ENCODE measurements at regions not wholly inside any gene's neighbourhood (a gene's known extent, or its start where the extent isn't known, plus 50 kb on each side); places are given as distances from the start of the nearest gene placed in this dataset.
"Not testable (repeated sequence)": the region's sequence is repeated elsewhere in the genome, so short reads cannot be mapped to it uniquely, and the experiment has no call there.

DNA sequence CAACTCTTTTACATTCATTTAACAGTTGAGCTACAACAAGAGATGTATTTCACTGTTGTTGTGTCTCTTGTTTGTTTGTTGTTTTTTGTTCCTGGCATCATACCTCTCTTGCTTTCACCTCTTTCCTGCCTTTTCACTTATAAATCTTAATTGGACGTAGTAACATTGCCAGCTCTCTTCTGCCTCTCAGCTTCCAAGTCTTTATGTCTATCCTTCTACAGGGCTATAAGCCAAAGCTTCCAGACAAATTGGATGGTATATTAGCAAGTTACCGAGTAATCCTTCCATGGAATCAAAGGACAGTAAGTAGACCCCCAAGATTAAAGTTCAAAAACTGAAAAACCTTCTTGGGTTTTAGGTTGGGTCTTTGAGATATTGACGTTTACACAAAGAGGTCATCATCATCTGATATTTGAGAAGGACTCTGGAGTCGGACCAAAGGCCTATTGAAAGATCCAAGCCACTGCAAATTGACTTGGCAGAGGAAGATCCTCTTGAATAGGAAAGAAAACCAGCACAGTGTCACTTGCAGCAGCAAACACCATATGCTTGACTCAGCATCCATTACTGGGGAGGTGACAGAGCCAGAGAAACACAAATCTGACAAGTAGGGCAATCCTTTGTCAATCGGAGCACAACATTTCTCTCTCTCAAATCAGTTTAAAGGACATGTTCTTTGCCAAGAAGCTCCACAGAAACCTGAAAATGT is 648.5 kb upstream of the NR2F2 start:
- peak; percentile 45 for DNase-seq

DNA sequence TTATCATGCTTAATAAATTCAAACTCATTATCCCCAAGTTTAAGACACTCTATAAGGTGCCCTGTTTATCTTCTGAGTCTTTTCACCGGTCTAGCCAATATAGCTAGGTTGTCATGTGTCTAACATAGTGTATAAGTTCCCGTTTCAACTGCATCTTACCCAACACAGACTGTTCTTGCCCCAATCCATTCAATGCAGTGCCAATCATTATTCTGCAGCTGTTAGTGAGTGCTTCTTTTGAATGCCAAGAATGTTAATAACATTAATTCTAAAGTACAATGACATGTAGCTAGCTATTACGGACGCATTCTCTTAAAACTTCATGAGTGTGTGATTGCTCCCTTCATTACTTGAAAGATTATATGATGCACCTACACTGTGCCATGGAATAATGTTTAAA is 646.4 kb upstream of the NR2F2 start:
- no peak for DNase-seq

DNA sequence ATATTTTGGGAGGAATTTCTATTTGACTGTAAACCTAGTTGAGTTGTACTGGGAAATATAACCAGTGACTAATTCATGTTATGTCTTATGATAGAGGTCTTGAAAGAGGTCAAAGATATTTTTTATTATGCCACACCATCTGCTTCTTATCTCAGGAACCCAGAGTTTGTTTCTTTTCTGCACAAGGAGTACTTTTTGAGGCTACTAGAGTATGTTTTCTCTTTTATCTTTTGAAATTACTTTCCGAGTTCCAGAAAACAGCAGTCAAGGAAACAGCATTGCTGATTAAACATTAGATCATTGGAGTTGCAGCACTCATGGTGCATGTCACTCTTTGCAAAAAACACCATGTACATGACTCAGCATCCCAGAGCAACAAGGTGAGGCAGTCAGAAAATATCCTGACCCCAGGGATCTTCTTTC is 645.8 kb upstream of the NR2F2 start:
- no peak for DNase-seq

DNA sequence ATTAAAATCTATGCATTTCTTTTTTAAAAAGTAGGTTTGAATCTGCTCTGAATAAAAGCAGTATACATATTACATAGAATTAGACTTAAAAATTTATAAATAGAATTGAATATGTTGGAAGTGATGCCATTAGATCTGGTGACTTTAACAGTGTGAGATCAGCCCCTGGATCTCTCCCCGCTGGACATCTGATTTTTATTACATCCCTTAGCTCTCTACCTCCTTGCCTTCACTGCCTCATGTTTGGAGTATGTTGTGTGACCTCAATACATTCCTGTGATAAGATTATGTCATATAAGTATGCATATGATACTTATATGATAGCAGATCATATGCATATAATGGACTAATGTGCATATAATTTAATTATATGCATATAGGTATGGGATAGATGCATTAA is 643.4 kb upstream of the NR2F2 start:
- DNase-seq = no peak

DNA sequence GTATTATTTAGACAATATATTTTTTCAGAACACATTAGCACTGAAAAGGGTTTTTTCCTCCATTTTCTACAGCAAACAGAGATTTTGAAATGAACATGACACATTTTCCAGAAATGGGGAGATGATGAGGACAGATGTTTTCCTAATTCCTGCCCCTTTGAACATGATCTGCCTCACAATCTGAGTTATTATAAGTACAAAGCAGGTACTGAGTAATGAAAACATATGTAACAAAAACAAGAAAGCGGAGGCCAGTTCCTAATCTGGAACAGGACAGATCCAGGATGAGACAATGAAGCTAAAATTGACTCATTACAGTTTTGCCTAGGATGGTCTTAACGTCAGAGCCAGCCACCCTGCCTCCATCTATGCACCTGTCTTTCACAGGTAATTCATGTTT is 642.8 kb upstream of the NR2F2 start:
- no peak for DNase-seq

DNA sequence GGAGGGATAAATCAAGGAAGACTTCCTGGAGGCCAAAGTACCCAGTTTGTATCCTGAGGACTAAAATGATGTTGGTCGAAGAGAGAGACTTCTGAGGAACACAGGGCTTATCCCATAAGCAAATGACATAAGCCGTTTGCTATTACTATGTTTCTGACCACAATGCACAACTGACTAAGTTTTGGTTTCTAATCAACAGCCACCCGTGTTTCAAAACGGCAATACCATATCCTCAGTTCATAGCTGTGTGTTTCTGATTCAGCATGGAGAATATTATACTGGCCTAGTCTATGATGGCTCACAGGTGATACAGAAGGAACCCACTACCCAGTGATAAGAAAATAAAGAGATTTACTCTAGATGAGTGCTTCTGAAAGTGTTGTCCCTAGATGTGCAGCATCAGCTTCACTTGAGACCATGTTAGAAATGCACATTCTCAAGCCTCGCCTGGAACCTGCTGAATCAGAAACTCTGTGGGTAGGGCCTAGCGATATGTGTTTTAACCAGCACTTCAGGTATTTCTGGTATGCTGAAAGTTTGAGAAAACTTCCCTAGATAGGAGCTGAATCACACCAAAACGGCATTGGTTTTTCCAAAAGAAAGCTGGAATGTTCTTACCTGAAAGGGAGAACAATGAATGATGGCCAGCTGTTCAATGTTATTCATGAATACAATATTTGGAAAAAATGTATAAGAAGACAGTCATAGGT is 639.7 kb upstream of the NR2F2 start:
- DNase-seq = no peak

DNA sequence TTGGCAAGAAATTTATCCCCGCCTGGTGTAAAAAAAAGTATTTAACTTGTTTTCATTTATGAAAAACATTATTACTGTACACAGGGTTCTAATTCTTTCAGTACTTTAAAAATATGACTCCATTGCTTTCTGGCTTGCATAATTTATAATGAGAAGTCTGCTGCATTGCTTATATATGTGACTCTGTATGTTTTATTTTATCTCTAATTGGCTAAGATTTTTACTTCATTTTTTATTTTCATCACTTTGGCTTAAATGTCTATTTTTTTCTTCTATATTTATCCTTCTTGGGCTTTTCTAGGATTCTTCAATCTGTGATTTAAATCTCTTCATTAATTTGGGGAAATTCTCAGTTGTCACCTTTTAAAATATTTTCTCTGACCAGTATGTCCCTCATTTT is 636.6 kb upstream of the NR2F2 start:
- DNase-seq = no peak

DNA sequence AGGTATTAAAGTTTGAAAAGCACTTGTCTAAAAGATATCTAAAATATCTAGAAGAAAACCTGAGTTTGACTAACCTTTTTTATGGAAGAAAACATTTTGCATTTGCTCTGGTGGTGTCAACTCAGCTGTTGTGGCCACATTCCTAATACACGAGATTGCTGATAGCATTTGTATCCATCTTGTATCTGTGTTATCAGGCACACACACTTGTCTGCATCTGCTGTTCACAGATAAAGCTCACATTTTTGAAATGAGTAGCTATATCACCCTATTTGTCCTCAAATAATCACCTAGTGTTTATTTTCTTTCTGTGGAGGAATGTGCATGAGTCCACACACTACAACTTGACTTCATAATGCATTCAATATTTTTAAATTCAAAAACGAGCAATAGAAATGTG is 632.3 kb upstream of the NR2F2 start:
- no peak for DNase-seq

DNA sequence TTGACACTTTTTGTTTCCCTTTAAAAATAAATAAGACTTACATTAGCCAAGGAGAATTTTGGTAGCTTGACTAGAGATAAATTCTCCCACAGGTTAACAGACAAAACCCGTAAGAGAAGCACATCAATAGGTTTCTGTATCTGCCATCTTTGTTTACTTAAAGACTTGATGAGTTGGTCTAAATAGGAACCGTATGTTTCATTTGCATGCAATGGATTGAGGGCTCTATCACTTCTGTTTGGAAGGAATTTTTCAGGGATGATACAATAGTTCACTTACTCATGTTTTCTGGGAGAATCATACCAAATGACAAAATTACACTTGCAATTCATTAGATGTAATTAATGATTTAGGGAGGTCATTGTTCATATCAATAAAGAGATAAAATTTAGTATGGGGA is 631.5 kb upstream of the NR2F2 start:
- no peak for DNase-seq

DNA sequence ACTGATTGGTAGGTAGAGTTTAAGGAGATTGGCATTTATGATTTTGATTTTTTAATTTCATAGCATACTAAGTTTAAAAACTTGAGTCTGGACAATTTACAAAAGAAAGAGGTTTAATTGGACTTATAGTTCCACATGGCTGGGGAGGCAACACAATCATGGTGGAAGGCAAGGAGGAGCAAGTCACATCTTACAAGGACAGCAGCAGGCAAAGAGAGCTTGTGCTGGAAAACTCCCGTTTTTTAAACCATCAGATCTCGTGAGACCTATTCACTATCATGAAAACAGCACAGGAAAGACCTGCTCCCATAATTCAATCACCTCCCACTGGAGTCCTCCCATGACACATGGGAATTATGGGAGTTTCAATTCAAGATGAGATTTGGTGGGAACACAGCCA is 630.9 kb upstream of the NR2F2 start:
- DNase-seq = no peak

DNA sequence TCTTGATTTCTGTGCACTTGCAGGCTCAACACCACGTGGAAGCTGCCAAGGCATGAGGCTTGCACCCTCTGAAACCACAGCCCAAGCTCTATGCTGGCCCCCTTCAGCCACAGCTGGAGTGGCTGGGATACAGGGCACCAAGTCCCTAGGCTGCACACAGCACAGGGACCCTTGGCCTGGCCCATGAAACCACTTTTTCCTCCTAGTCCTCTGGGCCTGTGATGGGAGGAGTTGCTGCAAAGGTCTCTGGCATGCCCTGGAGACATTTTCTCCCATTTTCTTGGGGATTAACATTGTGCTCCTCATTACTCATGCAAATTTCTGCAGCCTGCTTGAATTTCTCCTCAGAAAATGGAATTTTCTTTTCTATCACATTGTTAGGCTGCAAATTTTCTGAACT is 629.8 kb upstream of the NR2F2 start:
- DNase-seq = not testable (repeated sequence)

DNA sequence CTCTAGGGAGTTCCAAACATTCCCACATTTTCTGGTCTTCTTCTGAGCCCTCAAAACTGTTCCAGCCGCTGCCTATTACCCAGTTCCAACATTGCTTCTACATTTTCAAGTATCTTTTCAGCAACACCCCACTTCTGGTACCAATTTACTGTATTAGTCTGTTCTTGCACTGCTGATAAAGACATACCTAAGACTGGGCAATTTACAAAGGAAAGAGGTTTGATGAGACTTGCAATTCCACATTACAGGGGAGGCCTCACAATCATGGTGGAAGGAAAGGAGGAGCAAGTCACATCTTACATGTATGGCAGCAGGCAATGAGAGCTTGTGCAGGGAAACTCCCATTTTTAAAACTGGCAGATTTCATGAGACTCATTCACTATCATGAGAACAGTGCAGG is 629.1 kb upstream of the NR2F2 start:
- no peak for DNase-seq

DNA sequence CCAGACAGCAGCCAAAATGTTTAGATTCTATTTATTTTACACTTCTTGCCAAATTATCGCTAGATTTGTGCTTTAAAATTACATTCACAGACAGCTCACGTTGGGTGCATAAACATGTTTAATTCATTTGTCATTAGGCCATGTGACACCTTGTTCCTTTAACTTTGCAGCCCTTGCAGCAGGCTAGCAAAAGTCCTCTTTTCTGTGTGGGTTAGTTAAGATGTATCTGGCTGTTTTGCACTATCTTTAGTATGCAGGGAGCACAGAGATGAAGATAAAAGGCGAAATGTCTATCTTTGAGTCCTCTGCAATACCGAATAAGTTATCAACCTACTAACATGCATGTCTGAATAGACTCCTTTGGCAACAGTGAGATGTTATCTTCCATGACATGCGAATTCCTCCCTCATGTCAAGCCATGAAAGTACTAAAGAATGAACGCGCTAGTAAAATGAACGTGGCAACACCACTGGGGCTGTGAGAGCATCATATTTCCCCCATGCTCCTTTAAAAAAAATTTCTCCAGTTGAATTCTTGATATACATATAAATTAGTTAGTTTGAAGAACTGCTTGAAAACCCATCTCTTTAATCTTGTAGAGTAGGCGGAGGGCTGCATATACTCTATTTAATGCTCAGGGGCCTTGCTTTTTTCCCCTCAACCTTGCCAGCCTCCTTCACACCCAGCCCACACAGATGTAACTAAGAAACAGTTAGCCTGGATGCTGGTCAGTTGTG is 620.4 kb upstream of the NR2F2 start:
- no peak for DNase-seq

DNA sequence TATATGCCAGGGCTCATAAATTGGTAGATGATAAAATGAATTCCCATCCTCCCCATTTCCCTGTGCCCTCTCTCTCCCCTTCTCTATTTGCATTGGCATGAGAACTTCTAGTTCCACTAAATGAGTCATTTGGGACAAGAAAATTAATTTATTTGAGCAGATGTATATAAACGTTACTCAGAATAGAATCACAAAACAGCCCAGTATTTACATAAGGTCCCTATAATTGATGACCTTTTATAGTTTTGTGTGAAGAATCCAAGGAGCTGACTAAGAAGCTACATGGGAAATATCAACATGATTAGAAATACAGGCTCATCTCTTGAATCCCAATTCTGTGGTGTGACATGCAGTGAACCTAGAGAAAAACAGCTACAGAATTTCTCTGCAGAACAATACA is 617.7 kb upstream of the NR2F2 start:
- DNase-seq = no peak

DNA sequence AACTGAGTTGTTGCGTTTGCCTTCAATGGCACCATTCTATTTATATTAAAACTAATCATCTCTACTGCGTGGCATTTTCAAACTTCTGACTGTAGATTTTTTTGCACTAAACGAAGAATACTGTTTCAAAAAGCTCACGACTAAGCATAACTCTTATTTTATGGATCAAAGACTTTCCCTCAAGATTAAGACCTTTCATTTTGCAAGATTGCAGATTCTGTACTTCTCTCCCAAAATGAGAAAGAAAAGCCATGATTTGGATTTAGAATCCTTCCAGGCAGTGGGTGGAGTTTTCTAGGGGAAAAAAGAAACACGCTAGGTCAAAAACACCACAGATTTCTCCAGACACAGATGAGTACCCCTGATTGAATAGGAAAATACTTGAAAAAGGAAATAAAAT is 617.2 kb upstream of the NR2F2 start:
- DNase-seq = no peak

DNA sequence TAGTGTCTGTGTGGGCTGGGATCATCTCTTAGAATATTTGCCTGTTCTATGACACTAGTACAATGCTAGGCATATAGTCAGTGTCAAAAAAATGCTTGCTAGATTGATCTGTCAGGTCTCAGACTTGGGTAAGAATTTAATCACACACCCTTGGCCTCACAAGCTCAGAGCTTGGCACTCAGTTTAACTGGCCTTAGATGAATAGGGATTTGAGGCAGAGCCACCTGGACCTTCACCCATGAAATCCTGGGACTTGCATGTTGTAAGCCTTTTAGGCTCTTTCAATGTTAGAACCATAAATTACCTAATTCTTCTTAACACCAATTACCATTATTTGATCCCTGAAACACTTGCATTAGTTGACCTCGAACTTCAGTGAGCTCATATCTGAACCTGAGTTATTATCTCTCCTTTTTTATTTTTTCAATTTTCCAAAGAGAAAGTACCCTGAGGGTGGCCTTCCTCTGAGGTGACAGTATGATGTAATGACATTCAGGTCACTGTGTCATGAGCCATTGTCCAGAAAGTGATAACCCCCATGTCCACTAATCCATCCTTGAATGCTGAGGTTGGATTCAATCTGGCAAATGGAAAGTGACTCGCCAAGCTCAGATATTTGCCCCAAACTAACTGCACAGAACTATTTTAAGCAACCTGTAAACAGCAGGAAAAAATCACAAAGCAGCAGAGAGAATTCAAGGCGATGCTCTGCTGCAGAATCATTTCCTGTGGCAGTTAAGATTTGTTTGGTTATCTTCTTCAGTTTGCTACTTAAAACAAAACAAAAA is 615.2 kb upstream of the NR2F2 start:
- DNase-seq = no peak

DNA sequence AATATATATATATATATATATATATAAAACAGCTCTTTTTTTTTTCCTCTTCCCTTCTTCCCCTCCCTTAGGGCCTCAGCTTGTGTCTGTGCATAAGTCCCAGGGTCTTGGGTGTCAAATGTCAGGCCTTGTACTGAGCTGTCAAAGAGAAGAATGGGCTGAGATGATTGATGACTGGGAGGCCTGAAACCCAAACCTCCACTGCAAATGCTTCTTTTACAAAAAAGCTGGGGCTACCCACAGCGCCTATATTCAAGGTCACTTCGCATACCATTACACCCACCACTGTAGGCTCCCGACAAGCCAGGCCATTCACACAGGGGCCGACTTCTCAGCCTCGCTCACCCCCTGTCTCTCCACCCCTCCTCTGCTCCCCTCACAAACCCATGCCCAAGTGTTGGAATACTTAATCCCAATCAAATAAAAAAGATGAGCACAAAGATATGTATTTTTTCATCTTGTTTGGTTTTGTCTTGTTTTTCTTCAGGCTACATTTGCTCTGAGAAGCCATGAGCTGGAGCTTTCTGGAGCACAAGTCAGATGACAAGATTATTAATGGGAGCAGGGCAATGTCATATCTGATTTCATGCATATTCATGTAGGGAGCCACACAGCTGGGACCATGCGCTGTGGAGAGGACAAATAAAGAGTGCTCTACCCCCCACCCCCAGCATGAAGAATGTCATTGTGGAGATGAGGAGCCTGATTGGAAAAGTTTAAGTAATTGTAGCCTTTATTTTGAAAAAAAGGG is 614.4 kb upstream of the NR2F2 start:
- no peak for DNase-seq

DNA sequence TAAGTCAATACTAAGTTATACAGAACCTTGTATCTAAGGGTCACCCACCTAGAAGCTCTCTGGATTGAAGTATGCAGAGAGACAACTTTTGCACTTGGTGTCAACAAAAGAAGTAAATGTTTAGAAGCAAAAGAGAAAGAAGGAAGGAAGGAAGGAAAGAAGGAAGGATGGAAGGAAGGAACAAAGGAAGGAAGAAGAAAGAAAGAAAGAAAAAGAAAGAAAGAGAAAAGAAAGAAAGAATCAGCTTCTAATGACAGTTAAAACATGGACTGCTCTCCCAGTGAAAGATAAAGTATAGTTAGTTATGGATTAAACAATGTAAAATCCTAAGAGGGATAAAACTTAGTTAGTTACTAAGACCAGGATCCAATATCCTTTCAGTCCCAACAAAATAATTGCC is 613.8 kb upstream of the NR2F2 start:
- DNase-seq = no peak

DNA sequence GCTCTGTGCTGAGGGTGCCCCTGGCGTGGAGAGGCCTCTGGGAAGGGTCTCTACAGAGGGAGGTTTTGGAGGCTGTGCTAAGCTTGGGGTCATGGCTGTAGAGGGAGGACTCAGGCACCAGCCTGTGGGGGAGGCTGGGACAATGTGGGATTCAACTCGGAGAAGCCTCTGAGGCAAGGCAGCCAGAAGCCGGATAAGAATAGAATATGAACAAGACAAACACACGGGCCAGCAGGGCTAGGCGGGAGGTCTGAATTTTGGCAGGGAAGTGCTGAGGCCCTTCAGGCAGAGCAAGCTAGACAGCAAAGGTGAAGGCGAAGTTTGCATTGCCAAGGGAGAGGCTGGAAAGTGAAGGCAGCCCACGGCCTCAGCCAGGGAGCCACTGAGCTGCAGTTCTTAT is 612.1 kb upstream of the NR2F2 start:
- no peak for DNase-seq

DNA sequence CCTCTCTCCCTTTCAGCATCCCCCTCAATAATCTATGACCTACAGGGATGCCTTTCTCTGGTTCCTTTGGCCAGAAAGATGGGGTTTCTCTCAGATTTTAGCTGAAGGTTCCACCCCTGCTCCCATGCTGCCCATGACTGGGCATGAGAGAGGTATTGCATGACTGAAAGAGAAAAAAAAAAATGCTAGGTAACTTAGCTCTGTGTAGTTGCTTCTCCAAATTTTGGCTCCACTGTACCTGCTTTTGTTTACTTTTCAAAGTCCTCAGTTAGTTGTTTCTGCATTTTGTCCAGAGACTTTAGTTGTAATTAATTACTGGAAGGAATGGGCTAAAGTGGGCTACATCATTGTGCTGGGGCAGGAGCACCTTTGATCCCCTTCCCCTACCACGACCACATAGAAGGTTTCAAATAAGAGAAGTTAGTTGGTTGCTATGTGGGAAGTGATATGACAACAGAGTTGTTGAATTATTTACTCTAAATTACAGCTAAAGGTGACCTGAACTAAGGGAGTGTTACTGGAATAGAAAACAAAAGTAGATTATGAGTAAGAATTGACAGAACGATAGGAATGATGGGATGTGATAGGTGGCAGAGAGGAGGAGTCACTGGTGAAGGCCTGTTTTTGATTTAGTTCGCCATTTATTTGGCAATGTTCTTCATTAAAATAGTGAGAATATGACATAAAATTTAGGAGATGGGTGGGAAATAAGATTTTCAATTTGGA is 605.4 kb upstream of the NR2F2 start:
- no peak for DNase-seq

DNA sequence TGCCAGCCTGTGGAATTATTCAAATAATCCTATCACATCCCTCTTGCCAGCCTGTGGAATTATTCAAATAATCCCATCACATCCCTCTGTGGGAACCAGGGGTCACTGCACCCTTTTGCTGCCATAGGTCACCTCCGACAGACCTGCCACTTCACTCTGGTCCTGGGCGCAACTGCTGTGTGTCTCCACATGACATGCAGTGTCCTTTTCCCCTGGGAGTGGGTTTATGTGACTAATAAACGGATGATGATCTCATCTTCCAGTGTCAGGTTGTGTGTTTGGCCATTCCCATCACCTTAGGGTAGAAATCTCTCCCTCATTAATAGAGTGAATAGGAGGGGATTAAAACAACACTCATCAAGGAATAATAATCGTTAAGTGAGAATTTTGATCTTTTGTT is 603.6 kb upstream of the NR2F2 start:
- DNase-seq = no peak

DNA sequence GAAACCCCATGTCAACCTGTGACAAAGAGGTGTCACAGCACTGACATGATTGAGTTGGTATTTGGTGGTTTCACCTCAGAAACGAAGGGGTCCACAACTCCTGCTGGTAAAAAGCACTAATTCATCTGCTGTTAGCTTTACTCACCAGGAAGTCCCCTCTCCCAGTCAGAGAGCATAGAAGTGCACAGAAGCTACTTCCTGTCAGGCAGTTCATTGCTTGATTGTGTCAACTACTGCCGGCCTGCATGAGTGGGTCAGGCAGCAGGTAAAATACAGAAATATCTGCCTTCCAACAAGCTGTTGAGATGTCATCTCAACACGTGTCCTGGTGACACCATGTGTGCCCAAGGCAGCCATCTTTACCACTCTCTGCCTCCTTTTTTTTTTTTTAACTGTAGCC is 596.6 kb upstream of the NR2F2 start:
- no peak for DNase-seq

All from NCI-H1092 treated with DMSO at 0.1 percent for 48 hours (cell line).